Sigmoid colon (tissue), 4 donors: ENCODE measurements at regions not wholly inside any gene's neighbourhood (a gene's known extent, or its start where the extent isn't known, plus 50 kb on each side); places are given as distances from the start of the nearest gene placed in this dataset.

ENCODE experiments used
- EP300 ChIP-seq, 4 donors: sonication (generic); formaldehyde crosslinking; IDR thresholded peaks; one replicate each; pipeline ENCODE4 v1.6.1; 2017; ENCODE audit warnings: antibody characterized with exemption in 4 of 4
- POLR2A ChIP-seq, 2 donors: fragments of 450-650 bp; IDR thresholded peaks; one replicate each; pipeline ENCODE4 v1.6.1; 2016; ENCODE audit warnings: antibody characterized with exemption in 2 of 2, mild to moderate bottlenecking in 2 of 2, moderate library complexity in 2 of 2

DNA sequence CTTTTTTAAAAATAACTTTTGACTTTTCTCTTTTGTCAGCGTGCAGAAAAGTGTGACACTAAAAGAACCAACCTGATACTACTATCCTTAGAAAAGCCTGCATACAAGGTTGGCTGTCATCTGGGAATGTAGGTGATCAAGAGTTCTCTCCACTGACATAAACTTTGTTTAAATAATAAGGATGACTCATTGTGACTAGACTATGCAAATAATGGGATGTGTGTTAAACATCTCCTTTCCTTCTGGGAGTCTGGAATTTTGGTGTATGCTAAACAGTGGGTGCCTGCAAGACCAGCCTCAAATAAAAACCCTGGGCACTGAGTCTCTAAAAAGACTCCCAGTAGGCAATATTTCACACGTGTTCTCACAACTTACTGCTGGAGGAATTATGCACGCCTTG lies 373.4 kb downstream of the CNTNAP4 start:
- TF ChIP-seq EP300 (IDR thresholded peaks at IDR 0.05) (no peak), POLR2A (IDR thresholded peaks at IDR 0.05) (no peak)
